Activated T-cell treated with anti-CD3 and anti-CD28 coated beads, Interleukin-2, amount 50 U/mL, for 72 hours (primary cell): ENCODE measurements at regions not wholly inside any gene's neighbourhood (a gene's known extent, or its start where the extent isn't known, plus 50 kb on each side); places are given as distances from the start of the nearest gene placed in this dataset.

Source experiments
- ATAC-seq, 2 donors: fragments of 150-1000 bp; cut with Tn5 transposase; replicated peaks in 1 of 2; 2 replicates each; pipeline ENCODE4 v1.10.0; 2021; ENCODE audit warnings: moderate library complexity in 2 of 2, mild to moderate bottlenecking in 1 of 2
- DNase-seq, 2 donors: peaks; one replicate each; pipeline ENCODE4 v3.0.0; 2021 to 2022; ENCODE audit warnings: mixed read lengths in 1 of 2
- H3K27ac Mint-ChIP-seq: one replicate; pipeline ENCODE4 v1.8.0; 2022; ENCODE audit warnings: mild to moderate bottlenecking, moderate library complexity, mixed read lengths
- H3K27me3 Mint-ChIP-seq: one replicate; pipeline ENCODE4 v1.8.0; 2022; ENCODE audit warnings: low read depth, mixed read lengths
- H3K36me3 Mint-ChIP-seq, 2 donors: one replicate each; pipeline ENCODE4 v1.8.0; 2022; ENCODE audit warnings: mixed read lengths in 2 of 2, mild to moderate bottlenecking in 1 of 2; ENCODE audit not compliant: insufficient read depth in 2 of 2
- H3K4me1 Mint-ChIP-seq: one replicate; pipeline ENCODE4 v1.8.0; 2022; ENCODE audit warnings: low read depth, mixed read lengths
- H3K4me3 Mint-ChIP-seq, 2 donors: one replicate each; pipeline ENCODE4 v1.8.0; 2022; ENCODE audit warnings: mild to moderate bottlenecking in 2 of 2, mixed read lengths in 2 of 2, moderate library complexity in 2 of 2
- H3K9me3 Mint-ChIP-seq, 2 donors: one replicate each; pipeline ENCODE4 v1.8.0; 2022; ENCODE audit warnings: mixed read lengths in 2 of 2

GRCh38 chr1:163706915-163707314, 385.2 kb downstream of the NUF2 start:
- DNase-seq (no peak), ATAC-seq (no peak)
- H3K36me3 Mint-ChIP-seq, result no peaks in the 10 kb centered on the region
- H3K9me3 Mint-ChIP-seq, result peaks cover 3 to 6% of the 10 kb centered on the region in 2 donors
- no peaks in the 10 kb centered on the region for H3K4me1 Mint-ChIP-seq
- H3K27me3 Mint-ChIP-seq, result no peaks in the 10 kb centered on the region
- H3K27ac Mint-ChIP-seq, result no peak overlapping the region
- no peak overlapping the region for H3K4me3 Mint-ChIP-seq

GRCh38 chr1:163709636-163710035, 387.9 kb downstream of the NUF2 start:
- ATAC-seq (no peak), DNase-seq (no peak)
- Mint-ChIP-seq H3K4me1 (no peaks in the 10 kb centered on the region), H3K9me3 (peaks cover 3 to 5% of the 10 kb centered on the region in 2 donors), H3K27me3 (no peaks in the 10 kb centered on the region), H3K27ac (no peak overlapping the region), H3K4me3 (no peak overlapping the region), H3K36me3 (no peaks in the 10 kb centered on the region)

GRCh38 chr1:163712321-163712720, 390.6 kb downstream of the NUF2 start:
- no peaks in the 10 kb centered on the region for H3K27me3 Mint-ChIP-seq
- H3K36me3 Mint-ChIP-seq, result no peaks in the 10 kb centered on the region
- H3K4me3 Mint-ChIP-seq, result no peak overlapping the region
- no peak overlapping the region for H3K27ac Mint-ChIP-seq
- peaks cover 4 to 5% of the 10 kb centered on the region in 2 donors for H3K9me3 Mint-ChIP-seq
- no peaks in the 10 kb centered on the region for H3K4me1 Mint-ChIP-seq
- DNase-seq, result no peak
- no peak for ATAC-seq

GRCh38 chr1:163720294-163720693, 398.5 kb downstream of the NUF2 start:
- no peak overlapping the region for H3K4me3 Mint-ChIP-seq
- no peak for ATAC-seq

GRCh38 chr1:163725551-163725950, 403.8 kb downstream of the NUF2 start:
- H3K27ac Mint-ChIP-seq, result no peak overlapping the region
- peaks cover 0 to 2% of the 10 kb centered on the region in 2 donors for H3K36me3 Mint-ChIP-seq
- H3K4me3 Mint-ChIP-seq, result no peak overlapping the region
- H3K27me3 Mint-ChIP-seq, result no peaks in the 10 kb centered on the region
- ATAC-seq (no peak), DNase-seq (no peak)
- H3K9me3 Mint-ChIP-seq, result peaks cover 3 to 9% of the 10 kb centered on the region in 2 donors
- H3K4me1 Mint-ChIP-seq, result no peaks in the 10 kb centered on the region

More at GRCh38 chr1:163720294-163720693, 398.5 kb downstream of the NUF2 start:
- no peaks in the 10 kb centered on the region for H3K36me3 Mint-ChIP-seq
- DNase-seq, result no peak
- H3K27me3 Mint-ChIP-seq, result no peaks in the 10 kb centered on the region
- no peak overlapping the region for H3K27ac Mint-ChIP-seq
- no peaks in the 10 kb centered on the region for H3K4me1 Mint-ChIP-seq
- H3K9me3 Mint-ChIP-seq, result peaks cover 6 to 12% of the 10 kb centered on the region in 2 donors

GRCh38 chr1:163730411-163730821, 408.7 kb downstream of the NUF2 start:
- H3K27ac Mint-ChIP-seq, result no peak overlapping the region
- H3K9me3 Mint-ChIP-seq, result peaks cover 4 to 5% of the 10 kb centered on the region in 2 donors
- no peak overlapping the region for H3K4me3 Mint-ChIP-seq
- no peaks in the 10 kb centered on the region for H3K27me3 Mint-ChIP-seq
- H3K4me1 Mint-ChIP-seq, result no peaks in the 10 kb centered on the region
- peaks cover 0 to 2% of the 10 kb centered on the region in 2 donors for H3K36me3 Mint-ChIP-seq
- ATAC-seq, result no peak
- no peak for DNase-seq

GRCh38 chr1:163737261-163737660, 415.5 kb downstream of the NUF2 start:
- peaks cover 2 to 8% of the 10 kb centered on the region in 2 donors for H3K9me3 Mint-ChIP-seq
- no peak overlapping the region for H3K27ac Mint-ChIP-seq
- H3K4me3 Mint-ChIP-seq, result no peak overlapping the region
- H3K4me1 Mint-ChIP-seq, result no peaks in the 10 kb centered on the region
- H3K36me3 Mint-ChIP-seq, result no peaks in the 10 kb centered on the region
- no peak for ATAC-seq
- DNase-seq, result no peak
- H3K27me3 Mint-ChIP-seq, result no peaks in the 10 kb centered on the region

- H3K4me3 Mint-ChIP-seq, result no peak overlapping the region
- no peak for ATAC-seq
- DNase-seq, result no peak
- H3K4me1 Mint-ChIP-seq, result no peaks in the 10 kb centered on the region
- H3K36me3 Mint-ChIP-seq, result peaks cover 0 to 6% of the 10 kb centered on the region in 2 donors
- H3K9me3 Mint-ChIP-seq, result peaks cover 13 to 15% of the 10 kb centered on the region in 2 donors
- H3K27ac Mint-ChIP-seq, result no peak overlapping the region
- H3K27me3 Mint-ChIP-seq, result no peaks in the 10 kb centered on the region
Observed at GRCh38 chr1:163744301-163744887, 422.6 kb downstream of the NUF2 start.

GRCh38 chr1:163745204-163745603, 423.4 kb downstream of the NUF2 start:
- DNase-seq (no peak), ATAC-seq (no peak)
- peaks cover 0 to 6% of the 10 kb centered on the region in 2 donors for H3K36me3 Mint-ChIP-seq
- H3K9me3 Mint-ChIP-seq, result peaks cover 13 to 15% of the 10 kb centered on the region in 2 donors
- H3K4me1 Mint-ChIP-seq, result no peaks in the 10 kb centered on the region
- H3K27me3 Mint-ChIP-seq, result no peaks in the 10 kb centered on the region
- no peak overlapping the region for H3K4me3 Mint-ChIP-seq
- H3K27ac Mint-ChIP-seq, result no peak overlapping the region

GRCh38 chr1:163747261-163747660, 425.5 kb downstream of the NUF2 start:
- no peaks in the 10 kb centered on the region for H3K27me3 Mint-ChIP-seq
- H3K36me3 Mint-ChIP-seq, result peaks cover 0 to 6% of the 10 kb centered on the region in 2 donors
- H3K27ac Mint-ChIP-seq, result no peak overlapping the region
- peaks cover 10 to 11% of the 10 kb centered on the region in 2 donors for H3K9me3 Mint-ChIP-seq
- no peaks in the 10 kb centered on the region for H3K4me1 Mint-ChIP-seq
- ATAC-seq (no peak), DNase-seq (no peak)
- no peak overlapping the region for H3K4me3 Mint-ChIP-seq

- no peak for DNase-seq
Observed at GRCh38 chr1:163747855-163748254, 426.1 kb downstream of the NUF2 start.

GRCh38 chr1:163758977-163759670, 437.4 kb downstream of the NUF2 start:
- DNase-seq, result no peak
- Mint-ChIP-seq H3K4me1 (no peaks in the 10 kb centered on the region), H3K36me3 (peaks cover 0 to 3% of the 10 kb centered on the region in 2 donors), H3K9me3 (peaks cover 12 to 14% of the 10 kb centered on the region in 2 donors), H3K27ac (no peak overlapping the region), H3K27me3 (no peaks in the 10 kb centered on the region), H3K4me3 (no peak overlapping the region)
- no peak for ATAC-seq

More at GRCh38 chr1:163747855-163748254, 426.1 kb downstream of the NUF2 start:
- no peak for ATAC-seq
- no peaks in the 10 kb centered on the region for H3K4me1 Mint-ChIP-seq
- H3K4me3 Mint-ChIP-seq, result no peak overlapping the region
- H3K27ac Mint-ChIP-seq, result no peak overlapping the region
- peaks cover 0 to 6% of the 10 kb centered on the region in 2 donors for H3K36me3 Mint-ChIP-seq
- no peaks in the 10 kb centered on the region for H3K27me3 Mint-ChIP-seq
- peaks cover 10% of the 10 kb centered on the region in 2 donors for H3K9me3 Mint-ChIP-seq

GRCh38 chr1:163761898-163762297, 440.1 kb downstream of the NUF2 start:
- Mint-ChIP-seq H3K9me3 (peaks cover 14% of the 10 kb centered on the region in 2 donors), H3K27me3 (no peaks in the 10 kb centered on the region), H3K27ac (no peak overlapping the region)

More at GRCh38 chr1:163761898-163762297, 440.1 kb downstream of the NUF2 start:
- no peak overlapping the region for H3K4me3 Mint-ChIP-seq
- peaks cover 0 to 2% of the 10 kb centered on the region in 2 donors for H3K36me3 Mint-ChIP-seq
- no peaks in the 10 kb centered on the region for H3K4me1 Mint-ChIP-seq
- no peak for DNase-seq
- no peak for ATAC-seq
